Coronary artery (tissue), 2 donors: ENCODE measurements at regions not wholly inside any gene's neighbourhood (a gene's known extent, or its start where the extent isn't known, plus 50 kb on each side); places are given as distances from the start of the nearest gene placed in this dataset.
"Not testable (repeated sequence)": the region's sequence is repeated elsewhere in the genome, so short reads cannot be mapped to it uniquely, and the experiment has no call there.

Experiments used
- DNase-seq: peaks from one replicate; pipeline ENCODE4 v3.0.0-alpha.2; 2017; ENCODE audit warnings: low spot score
- H3K27ac ChIP-seq, 2 donors: fragments of 200-600 bp; sonication (generic); one replicate each; pipeline ENCODE4 v1.5.1; 2016 to 2019
- H3K4me3 ChIP-seq: fragments of 200-600 bp; sonication (generic); 2 replicates; pipeline ENCODE4 v1.5.1; 2016; ENCODE audit warnings: mild to moderate bottlenecking, moderate library complexity
- TF ChIP-seq, protein P1 (sequence below): fragments of 200-600 bp; sonication (generic); IDR thresholded peaks from one replicate; pipeline ENCODE4 v1.5.1; 2019; ENCODE audit warnings: antibody characterized with exemption

DNA sequence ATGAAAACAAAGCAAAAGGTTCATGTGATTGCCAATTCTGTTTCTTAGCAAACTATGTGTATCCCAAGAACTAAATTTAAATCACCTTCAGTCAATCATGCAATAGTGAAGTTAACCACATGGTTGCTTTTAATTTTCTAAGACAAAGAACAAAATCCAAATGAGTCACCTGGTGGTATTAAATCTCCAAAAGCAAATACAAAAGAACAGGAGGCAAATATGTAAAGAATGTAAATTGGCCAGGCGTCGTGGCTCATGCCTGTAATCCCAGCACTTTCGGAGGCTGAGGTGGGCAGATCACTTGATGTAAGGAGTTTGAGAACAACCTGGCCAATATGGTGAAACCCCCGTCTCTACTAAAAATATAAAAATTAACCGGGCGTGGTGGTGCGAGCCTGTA, 54.2 kb upstream of the PIK3R4 start:
- H3K4me3 ChIP-seq = no peak overlapping the region
- TF ChIP-seq, protein P1, sequence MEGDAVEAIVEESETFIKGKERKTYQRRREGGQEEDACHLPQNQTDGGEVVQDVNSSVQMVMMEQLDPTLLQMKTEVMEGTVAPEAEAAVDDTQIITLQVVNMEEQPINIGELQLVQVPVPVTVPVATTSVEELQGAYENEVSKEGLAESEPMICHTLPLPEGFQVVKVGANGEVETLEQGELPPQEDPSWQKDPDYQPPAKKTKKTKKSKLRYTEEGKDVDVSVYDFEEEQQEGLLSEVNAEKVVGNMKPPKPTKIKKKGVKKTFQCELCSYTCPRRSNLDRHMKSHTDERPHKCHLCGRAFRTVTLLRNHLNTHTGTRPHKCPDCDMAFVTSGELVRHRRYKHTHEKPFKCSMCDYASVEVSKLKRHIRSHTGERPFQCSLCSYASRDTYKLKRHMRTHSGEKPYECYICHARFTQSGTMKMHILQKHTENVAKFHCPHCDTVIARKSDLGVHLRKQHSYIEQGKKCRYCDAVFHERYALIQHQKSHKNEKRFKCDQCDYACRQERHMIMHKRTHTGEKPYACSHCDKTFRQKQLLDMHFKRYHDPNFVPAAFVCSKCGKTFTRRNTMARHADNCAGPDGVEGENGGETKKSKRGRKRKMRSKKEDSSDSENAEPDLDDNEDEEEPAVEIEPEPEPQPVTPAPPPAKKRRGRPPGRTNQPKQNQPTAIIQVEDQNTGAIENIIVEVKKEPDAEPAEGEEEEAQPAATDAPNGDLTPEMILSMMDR = no peak
- no peak overlapping the region for H3K27ac ChIP-seq
- no peak for DNase-seq

DNA sequence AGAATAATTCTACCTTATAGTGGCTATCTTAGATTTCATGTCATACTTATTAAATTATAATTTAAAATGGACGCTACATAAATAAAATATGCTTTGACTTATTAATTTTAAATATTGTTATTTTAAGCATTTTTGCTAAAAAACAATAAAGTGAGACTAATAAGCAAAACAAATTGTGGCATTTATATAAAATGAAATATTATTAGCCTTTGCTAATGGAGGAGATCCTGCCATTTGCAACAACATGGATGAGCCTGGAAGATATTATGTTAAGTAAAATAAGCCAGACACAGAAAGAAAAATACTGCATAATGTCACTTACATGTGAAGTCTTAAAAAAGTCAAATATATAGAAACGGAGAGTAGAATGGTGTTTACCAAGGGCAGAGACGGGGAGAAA, 54.8 kb upstream of the PIK3R4 start:
- no peak overlapping the region for H3K27ac ChIP-seq
- TF ChIP-seq, protein P1 = no peak
- no peak overlapping the region for H3K4me3 ChIP-seq
- DNase-seq = no peak

DNA sequence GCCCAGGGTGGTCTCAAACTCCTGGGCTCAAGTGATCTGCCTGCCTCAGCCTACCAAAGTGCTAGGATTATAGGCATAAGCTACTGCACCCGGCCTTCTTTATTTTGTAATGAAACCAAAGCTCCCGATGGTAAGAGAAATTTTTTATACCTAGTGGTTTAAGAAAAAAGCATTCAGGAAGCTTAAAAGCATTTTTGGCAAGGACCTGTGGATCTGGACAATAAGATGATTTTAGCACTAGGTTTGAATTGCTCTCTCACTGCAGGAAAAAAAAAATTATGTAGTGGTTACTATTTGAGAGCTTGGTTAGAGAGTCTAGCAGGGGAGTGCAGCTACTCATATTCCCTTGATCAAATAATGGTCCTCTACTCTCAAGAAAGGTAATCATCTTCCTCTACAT, 64.9 kb upstream of the PIK3R4 start:
- no peak for DNase-seq
- TF ChIP-seq, protein P1 = no peak
- Histone ChIP-seq H3K4me3 (no peak overlapping the region), H3K27ac (no peak overlapping the region)

DNA sequence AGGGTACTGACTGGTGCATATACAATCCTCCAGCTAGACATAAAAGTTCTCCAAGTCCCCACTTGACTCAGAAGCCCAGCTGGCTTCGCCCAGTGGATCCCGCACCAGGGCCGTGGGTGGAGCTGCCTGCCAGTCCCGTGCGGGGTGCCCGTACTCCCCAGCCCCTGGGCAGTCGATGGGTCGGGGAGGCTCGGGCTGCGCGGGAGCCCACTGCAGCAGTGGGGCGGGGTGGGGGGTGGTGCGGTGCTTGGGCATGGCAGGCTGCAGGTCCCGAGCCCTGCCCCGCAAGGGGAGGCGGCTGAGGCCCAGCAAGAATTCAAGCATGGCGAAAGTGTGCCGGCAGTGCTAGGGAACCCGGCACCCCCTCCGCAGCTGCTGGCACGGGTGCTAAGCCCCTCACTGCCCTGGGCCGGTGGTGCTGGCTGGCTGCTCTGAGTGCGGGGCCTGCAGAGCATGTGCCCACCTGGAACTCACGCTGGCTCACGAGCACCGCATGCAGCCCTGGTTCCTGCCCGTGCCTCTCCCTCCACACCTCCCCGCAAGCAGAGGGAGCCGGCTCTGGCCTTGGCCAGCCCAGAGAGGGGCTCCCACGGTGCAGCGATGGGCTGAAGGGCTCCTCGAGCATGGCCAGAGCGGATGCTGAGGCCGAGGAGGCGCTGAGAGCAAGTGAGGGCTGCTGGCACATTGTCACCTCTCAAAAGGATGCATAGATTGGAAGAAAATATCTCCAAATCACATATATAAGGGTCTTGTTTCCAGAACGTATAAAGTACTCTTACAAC, 68.3 kb upstream of the PIK3R4 start:
- TF ChIP-seq, protein P1 = no peak
- no peak overlapping the region for H3K27ac ChIP-seq
- DNase-seq = no peak
- H3K4me3 ChIP-seq = no peak overlapping the region

DNA sequence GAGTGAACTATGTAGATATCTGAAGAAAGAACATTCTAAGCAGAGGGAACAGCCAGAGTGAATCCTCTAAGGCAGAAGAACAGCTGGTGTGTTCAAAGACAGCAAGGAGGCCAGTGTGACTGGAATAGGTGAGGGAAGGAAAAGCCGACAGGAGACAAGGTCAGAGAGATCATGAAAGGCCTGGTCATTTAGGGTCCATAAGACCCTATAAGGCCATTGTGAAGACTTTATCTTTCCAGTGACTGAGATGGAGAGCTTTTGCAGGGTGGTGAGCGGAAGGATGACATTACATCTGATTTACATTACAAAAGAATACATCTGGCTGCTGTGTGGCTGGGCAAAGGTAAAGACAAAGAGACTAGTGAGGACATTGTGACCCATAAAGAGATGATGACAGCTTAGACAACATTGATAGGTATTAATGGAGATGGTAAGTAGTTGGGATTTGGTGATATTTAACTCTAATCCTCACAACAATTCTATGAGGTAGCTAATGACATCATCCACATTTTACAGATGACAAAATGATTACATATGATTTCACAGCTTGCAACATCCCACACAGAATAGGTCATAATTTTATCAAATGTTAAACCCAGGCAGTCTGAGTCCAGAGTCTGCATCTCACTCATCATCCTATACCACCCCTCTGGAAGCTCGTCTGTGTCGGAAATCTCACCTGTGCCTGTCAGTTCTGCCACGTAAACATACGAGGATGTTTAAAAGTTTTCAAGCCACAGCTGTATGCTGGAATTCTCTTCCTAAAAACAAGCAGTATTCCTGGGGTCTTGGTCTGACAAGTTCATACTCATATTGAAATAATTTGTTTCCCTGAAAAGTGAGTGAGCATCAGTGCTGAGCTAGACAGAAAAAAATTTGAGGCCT, 70.2 kb upstream of the PIK3R4 start:
- Histone ChIP-seq H3K27ac (no peak overlapping the region), H3K4me3 (no peak overlapping the region)
- TF ChIP-seq, protein P1 = no peak
- no peak for DNase-seq

DNA sequence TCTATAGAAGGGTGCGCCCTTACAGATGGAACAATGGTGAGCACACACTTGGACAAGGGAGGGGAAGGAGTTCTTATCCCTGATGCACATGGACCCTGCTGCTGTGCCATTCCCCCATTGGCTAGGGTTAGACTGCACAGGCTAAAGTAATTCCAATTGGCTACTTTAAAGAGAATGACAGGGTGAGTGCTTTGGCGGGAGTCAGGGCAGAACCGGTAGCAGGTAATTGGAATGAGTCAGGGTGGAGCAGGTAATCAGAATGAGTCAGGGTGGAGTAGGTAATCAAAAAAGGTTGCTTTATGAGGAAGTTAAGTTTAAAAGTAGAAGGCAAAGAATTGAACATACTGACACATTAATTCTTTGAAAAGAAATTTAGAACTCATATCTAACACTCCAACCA, 71.4 kb upstream of the PIK3R4 start:
- DNase-seq, H3K27ac ChIP-seq, H3K4me3 ChIP-seq: not testable (repeated sequence)

DNA sequence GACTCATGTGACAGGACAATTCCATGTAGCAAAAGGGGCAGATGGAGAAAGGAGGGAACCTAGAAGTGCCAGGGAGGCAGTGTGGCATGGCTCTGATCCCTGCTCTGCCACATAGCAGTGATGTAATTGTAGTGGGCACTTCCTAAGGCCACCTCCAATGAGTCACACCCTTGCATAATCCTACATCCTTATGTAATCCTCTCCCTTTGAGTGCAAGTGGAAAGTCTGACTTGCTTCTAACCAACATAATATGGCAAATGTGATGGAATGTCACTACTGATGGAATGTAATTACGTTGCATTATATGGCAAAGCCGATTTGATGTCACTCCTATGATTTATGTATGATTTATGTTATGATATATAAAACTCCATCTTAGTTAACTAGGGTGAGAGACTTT, 72.9 kb upstream of the ATP2C1 start:
- Histone ChIP-seq H3K27ac (no peak overlapping the region), H3K4me3 (no peak overlapping the region)
- no peak for DNase-seq
- TF ChIP-seq, protein P1 = no peak
